HepG2 (cell line): ENCODE measurements at regions not wholly inside any gene's neighbourhood (a gene's known extent, or its start where the extent isn't known, plus 50 kb on each side); places are given as distances from the start of the nearest gene placed in this dataset.

Experiments
- ELF4 ChIP-seq: sonication (generic); formaldehyde crosslinking; IDR thresholded peaks from 2 replicates; pipeline ENCODE4 v1.5.0; 2020; ENCODE audit warnings: missing genetic modification reagents, mild to moderate bottlenecking, moderate library complexity, borderline replicate concordance
- HIVEP1 ChIP-seq: sonication (generic); formaldehyde crosslinking; IDR thresholded peaks from 2 replicates; pipeline ENCODE4 v1.4.0; 2020; ENCODE audit warnings: mild to moderate bottlenecking, missing genetic modification reagents
- MAX ChIP-seq: IDR thresholded peaks from 2 replicates; pipeline ENCODE4 v1.6.1; 2012; ENCODE audit warnings: inconsistent platforms
- MXD3 ChIP-seq: IDR thresholded peaks from 2 replicates; pipeline ENCODE4 v1.6.1; 2016; ENCODE audit warnings: mild to moderate bottlenecking, missing biosample characterization, missing genetic modification reagents
- POLR2A ChIP-seq, 2 experiments: IDR thresholded peaks; 2 replicates each; pipeline ENCODE4 v1.6.1; 2011; ENCODE audit warnings: low read depth in 2 of 2, low read length in 2 of 2, mild to moderate bottlenecking in 1 of 2, moderate library complexity in 1 of 2; ENCODE audit not compliant: insufficient read depth in 1 of 2

GRCh38 chr14:55973911-55974630 lies 144.1 kb upstream of the PELI2 start:
- TF ChIP-seq MXD3 = no peak
- no peak for TF ChIP-seq HIVEP1 (CRISPR knock-in tag)
- no peak for TF ChIP-seq ELF4 (CRISPR knock-in tag)
- TF ChIP-seq POLR2A (IDR thresholded peaks at IDR 0.05; ENCODE audit: insufficient read depth in 1 of 2, low read depth in 2 of 2, low read length in 2 of 2) = no peak
- no peak for TF ChIP-seq MAX
